Tibial nerve (tissue), 4 donors: ENCODE measurements at regions not wholly inside any gene's neighbourhood (a gene's known extent, or its start where the extent isn't known, plus 50 kb on each side); places are given as distances from the start of the nearest gene placed in this dataset.

ENCODE experiments used
- DNase-seq, 2 donors: peaks; one replicate each; pipeline ENCODE4 v3.0.0-alpha.2; 2019; ENCODE audit warnings: low spot score in 2 of 2
- H3K27ac ChIP-seq, 4 donors: fragments of 200-600 bp; sonication (generic) in 3 of 4; one replicate each; pipeline ENCODE4 v1.5.1; 2017 to 2019; ENCODE audit warnings: mild to moderate bottlenecking in 1 of 4
- H3K27me3 ChIP-seq, 2 donors: fragments of 200-600 bp; sonication (generic) in 1 of 2; one replicate each; pipeline versions ENCODE4 v1.5.1 to v1.6.0; 2017 to 2019
- H3K36me3 ChIP-seq, 3 donors: fragments of 200-600 bp; sonication (generic); one replicate each; pipeline ENCODE4 v1.5.1; 2018 to 2019
- H3K4me1 ChIP-seq, 4 donors: fragments of 200-600 bp; sonication (generic) in 3 of 4; one replicate each; pipeline ENCODE4 v1.5.1; 2017 to 2019
- H3K4me3 ChIP-seq, 4 donors: fragments of 200-600 bp; sonication (generic) in 3 of 4; one replicate each; pipeline ENCODE4 v1.5.1; 2017 to 2019; ENCODE audit warnings: mild to moderate bottlenecking in 1 of 4, moderate library complexity in 1 of 4
- H3K9me3 ChIP-seq, 4 donors: fragments of 200-600 bp; sonication (generic) in 3 of 4; one replicate each; pipeline ENCODE4 v1.5.1; 2017 to 2019
- EP300 ChIP-seq, 2 donors: sonication (generic); formaldehyde crosslinking; IDR thresholded peaks; one replicate each; pipeline ENCODE4 v1.6.1; 2017; ENCODE audit warnings: antibody characterized with exemption in 2 of 2, mild to moderate bottlenecking in 1 of 2
- POLR2A ChIP-seq, 2 donors: fragments of 450-650 bp; IDR thresholded peaks; one replicate each; pipeline ENCODE4 v1.6.1; 2017; ENCODE audit warnings: antibody characterized with exemption in 2 of 2, mild to moderate bottlenecking in 2 of 2, moderate library complexity in 2 of 2
- WGBS, 2 donors: methylation state at CpG; one replicate each; pipeline ENCODE4 v1.1.5; 2018; 5-methylcytosine and 5-hydroxymethylcytosine counted together
- TF ChIP-seq, protein P1 (sequence below), 5 experiments: fragments of 200-600 bp in 3 of 5; fragments of 450-650 bp in 2 of 5; sonication (generic) in 3 of 5; IDR thresholded peaks; one replicate each; pipeline ENCODE4 v1.5.1; 2016 to 2019; ENCODE audit warnings: antibody characterized with exemption in 5 of 5, mild to moderate bottlenecking in 3 of 5, moderate library complexity in 2 of 5

DNA sequence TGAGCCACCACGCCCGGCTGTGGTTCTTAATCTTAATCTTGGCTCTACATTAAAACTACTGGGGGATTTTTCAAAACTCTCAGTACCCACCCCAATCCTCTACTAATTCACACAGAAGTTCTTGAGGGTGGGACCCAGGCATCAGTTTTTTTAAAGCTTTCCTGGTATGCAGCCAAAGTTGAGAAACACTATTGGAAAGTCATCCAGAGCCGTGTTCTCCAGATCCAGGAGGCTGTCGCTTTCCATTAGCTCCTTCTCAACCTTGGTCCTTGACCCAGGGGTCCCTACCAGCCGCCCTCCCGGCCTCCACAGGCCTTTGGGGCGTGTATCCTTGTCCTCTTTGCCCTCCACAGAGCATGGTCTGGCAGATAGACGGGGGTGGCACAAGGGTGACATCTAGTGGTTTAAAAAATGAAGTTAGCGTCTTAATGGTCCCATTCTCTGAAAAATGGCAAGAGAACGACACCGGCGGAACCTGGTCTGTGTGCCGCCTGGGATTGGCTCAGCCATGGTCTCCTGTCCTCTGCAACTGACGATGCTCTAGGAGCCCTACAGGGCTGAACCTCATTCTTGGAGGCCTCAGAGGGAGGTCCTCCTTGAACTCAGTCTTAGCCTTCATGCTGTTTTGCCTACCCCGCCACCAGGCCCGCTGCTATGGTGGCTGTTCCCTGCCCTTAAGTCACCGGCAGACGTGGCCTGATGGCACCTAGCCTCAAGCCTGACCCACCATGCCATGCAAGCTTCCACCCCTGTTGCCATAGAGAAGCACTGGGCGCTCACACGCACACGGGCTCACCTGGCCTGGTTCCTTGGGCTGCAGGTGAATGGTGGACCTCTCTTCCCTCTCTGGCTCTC lies 152.0 kb upstream of the SYN3 start:
- WGBS, 2 donors: 39 to 44% methylated on average over 21 of the region's 21 CpGs
- no peak for TF ChIP-seq EP300 (IDR thresholded peaks at IDR 0.05)
- TF ChIP-seq, protein P1, sequence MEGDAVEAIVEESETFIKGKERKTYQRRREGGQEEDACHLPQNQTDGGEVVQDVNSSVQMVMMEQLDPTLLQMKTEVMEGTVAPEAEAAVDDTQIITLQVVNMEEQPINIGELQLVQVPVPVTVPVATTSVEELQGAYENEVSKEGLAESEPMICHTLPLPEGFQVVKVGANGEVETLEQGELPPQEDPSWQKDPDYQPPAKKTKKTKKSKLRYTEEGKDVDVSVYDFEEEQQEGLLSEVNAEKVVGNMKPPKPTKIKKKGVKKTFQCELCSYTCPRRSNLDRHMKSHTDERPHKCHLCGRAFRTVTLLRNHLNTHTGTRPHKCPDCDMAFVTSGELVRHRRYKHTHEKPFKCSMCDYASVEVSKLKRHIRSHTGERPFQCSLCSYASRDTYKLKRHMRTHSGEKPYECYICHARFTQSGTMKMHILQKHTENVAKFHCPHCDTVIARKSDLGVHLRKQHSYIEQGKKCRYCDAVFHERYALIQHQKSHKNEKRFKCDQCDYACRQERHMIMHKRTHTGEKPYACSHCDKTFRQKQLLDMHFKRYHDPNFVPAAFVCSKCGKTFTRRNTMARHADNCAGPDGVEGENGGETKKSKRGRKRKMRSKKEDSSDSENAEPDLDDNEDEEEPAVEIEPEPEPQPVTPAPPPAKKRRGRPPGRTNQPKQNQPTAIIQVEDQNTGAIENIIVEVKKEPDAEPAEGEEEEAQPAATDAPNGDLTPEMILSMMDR (IDR thresholded peaks at IDR 0.05): peak in 3 of 5 experiments; percentile 16 to 42 (median 41)
- no peak for DNase-seq
- no peak overlapping the region for H3K4me3 ChIP-seq
- H3K4me1 ChIP-seq: peaks cover 0 to 4% (median 0%) of the 10 kb centered on the region in 4 donors
- no peaks in the 10 kb centered on the region for H3K36me3 ChIP-seq
- H3K9me3 ChIP-seq: no peaks in the 10 kb centered on the region
- no peak overlapping the region for H3K27ac ChIP-seq
- H3K27me3 ChIP-seq: no peaks in the 10 kb centered on the region

DNA sequence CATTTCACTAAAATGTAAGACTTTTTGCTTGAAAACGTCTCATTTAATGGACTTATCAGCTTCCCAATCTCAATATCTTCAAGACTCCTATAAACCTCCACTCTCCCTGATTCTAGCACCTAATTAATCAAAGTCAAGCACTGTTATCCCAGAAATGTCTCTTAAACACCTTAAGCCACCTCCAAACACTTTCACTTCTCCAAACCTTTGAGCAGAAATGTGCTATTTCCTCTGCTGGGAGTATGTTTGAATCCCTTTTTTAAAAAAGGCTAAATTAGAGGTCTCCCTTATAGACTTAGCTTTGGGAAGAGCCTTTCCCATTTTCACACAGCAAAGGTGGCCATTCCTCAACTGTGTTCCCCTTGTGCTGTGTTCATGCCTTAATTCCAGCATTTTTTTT lies 146.2 kb upstream of the SYN3 start:
- H3K4me3 ChIP-seq: no peak overlapping the region
- no peaks in the 10 kb centered on the region for H3K36me3 ChIP-seq
- no peaks in the 10 kb centered on the region for H3K27me3 ChIP-seq
- WGBS, 2 donors: 12 to 14% methylated on average over 1 of the region's 1 CpG
- H3K27ac ChIP-seq: no peak overlapping the region
- H3K9me3 ChIP-seq: peaks cover 0 to 2% (median 0%) of the 10 kb centered on the region in 4 donors
- DNase-seq: no peak
- TF ChIP-seq EP300 (IDR thresholded peaks at IDR 0.05) (no peak), POLR2A (IDR thresholded peaks at IDR 0.05) (no peak)
- TF ChIP-seq, protein P1 (IDR thresholded peaks at IDR 0.05): no peak
- H3K4me1 ChIP-seq: peaks cover 0 to 4% (median 2%) of the 10 kb centered on the region in 4 donors

DNA sequence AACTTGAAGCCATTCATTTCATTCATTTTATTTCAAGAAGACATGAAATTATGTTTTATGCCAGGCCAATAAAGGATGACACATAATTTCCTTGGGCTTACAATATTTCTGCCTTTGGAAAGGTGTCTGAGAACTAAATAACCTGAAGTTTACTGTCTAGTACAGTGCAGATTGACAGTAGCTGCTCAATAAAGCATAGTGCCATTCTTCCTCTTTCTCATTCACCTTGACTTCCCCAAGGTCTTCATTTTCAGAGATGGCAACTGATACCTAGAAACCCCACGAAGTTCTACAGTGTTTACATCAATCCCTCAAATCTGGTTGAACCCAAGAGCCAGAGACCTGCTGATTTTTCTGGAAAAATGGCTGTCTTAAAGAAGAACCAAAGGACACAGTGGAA lies 144.3 kb upstream of the SYN3 start:
- 59 to 74% methylated on average over 1 of the region's 1 CpG for WGBS, 2 donors
- Histone ChIP-seq H3K4me1 (peaks cover 0 to 4% (median 2%) of the 10 kb centered on the region in 4 donors), H3K27me3 (no peaks in the 10 kb centered on the region), H3K36me3 (no peaks in the 10 kb centered on the region), H3K27ac (no peak overlapping the region), H3K4me3 (no peak overlapping the region), H3K9me3 (peaks cover 0 to 5% (median 0%) of the 10 kb centered on the region in 4 donors)
- DNase-seq: no peak
- TF ChIP-seq EP300 (IDR thresholded peaks at IDR 0.05) (no peak), POLR2A (IDR thresholded peaks at IDR 0.05) (no peak)
- TF ChIP-seq, protein P1 (IDR thresholded peaks at IDR 0.05): no peak

DNA sequence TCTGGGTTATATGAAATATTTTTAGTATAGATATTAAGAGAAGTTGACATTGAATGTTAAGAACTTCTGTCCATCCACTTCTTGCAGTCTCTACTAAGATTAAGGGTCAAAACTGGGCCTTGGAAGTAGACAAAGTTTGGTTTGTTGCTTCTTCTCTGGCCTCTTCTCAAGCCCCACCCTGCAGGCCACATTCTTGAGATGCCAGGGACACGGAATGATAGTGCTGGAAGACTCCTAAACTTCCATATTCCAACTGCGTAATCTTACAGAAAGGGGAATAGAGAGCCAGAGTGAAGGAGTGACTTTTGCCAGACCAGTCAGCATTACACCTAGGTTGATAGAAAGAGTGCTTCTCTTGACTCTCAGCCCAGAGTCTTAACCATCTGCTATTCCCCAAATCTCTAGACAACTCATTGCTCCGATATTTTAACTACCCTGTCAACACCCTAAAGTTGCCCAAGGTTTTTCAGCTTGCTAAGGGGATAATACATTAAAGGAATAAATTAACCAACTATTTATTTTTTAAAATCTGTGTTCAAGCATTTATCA lies 136.4 kb upstream of the SYN3 start:
- no peak overlapping the region for H3K4me3 ChIP-seq
- TF ChIP-seq POLR2A (IDR thresholded peaks at IDR 0.05) (no peak), EP300 (IDR thresholded peaks at IDR 0.05) (no peak)
- TF ChIP-seq, protein P1 (IDR thresholded peaks at IDR 0.05): no peak
- no peaks in the 10 kb centered on the region for H3K36me3 ChIP-seq
- no peaks in the 10 kb centered on the region for H3K27me3 ChIP-seq
- H3K27ac ChIP-seq: no peak overlapping the region
- no peaks in the 10 kb centered on the region for H3K4me1 ChIP-seq
- no peak for DNase-seq
- peaks cover 0 to 5% (median 0%) of the 10 kb centered on the region in 4 donors for H3K9me3 ChIP-seq
- 34 to 49% methylated on average over 3 of the region's 3 CpGs for WGBS, 2 donors

DNA sequence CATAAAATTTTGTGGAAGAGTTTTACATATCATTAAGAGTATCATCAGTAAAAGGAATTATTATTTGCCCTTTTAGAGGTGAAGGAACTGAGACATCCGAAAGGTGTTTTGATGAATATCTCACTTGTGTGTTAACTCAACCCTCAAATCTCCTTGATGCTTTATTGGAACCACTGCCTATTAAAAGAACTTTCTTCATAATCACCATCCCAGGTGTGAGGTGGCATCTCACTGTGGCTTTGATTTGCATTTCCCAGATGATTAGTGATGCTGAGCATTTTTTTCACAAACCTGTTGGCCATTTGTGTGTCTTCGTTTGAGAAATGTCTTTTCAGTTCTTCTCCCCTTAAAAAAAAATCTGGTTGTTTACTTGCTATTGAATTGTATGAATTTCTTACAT lies 134.0 kb upstream of the SYN3 start:
- WGBS, 2 donors: 73 to 76% methylated on average over 2 of the region's 2 CpGs
- DNase-seq: no peak
- Histone ChIP-seq H3K27ac (no peak overlapping the region), H3K36me3 (no peaks in the 10 kb centered on the region), H3K4me3 (no peak overlapping the region), H3K27me3 (no peaks in the 10 kb centered on the region), H3K4me1 (no peaks in the 10 kb centered on the region), H3K9me3 (no peaks in the 10 kb centered on the region)
- TF ChIP-seq, protein P1 (IDR thresholded peaks at IDR 0.05): no peak
- TF ChIP-seq EP300 (IDR thresholded peaks at IDR 0.05) (no peak), POLR2A (IDR thresholded peaks at IDR 0.05) (no peak)
